ENCODE measurements at regions not wholly inside any gene's neighbourhood (a gene's known extent, or its start where the extent isn't known, plus 50 kb on each side); places are given as distances from the start of the nearest gene placed in this dataset.

DNA sequence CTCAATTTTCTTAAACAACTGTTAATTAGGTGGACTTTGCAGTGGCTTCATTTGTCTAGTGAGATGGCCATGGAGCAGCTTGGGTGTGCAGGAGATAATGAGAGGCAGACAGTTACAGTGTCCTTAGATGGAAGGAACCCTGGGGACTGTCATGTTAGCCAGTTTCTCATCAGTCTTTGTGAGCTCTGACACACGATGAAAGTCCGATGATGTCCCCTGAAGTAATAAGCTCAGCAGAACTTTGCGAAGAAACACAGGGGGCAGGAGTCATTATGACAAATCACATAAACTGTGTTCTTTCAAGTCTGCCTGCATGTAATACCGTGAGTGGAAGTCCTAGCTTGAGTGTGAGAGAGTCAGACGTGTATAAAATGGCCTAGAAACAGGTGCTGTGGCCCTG lies 201.8 kb downstream of the DRD1 start:
- TF ChIP-seq POLR2A (IDR thresholded peaks at IDR 0.05; ENCODE audit: extremely low read depth, insufficient read length), result no peak
- TF ChIP-seq, protein P1, sequence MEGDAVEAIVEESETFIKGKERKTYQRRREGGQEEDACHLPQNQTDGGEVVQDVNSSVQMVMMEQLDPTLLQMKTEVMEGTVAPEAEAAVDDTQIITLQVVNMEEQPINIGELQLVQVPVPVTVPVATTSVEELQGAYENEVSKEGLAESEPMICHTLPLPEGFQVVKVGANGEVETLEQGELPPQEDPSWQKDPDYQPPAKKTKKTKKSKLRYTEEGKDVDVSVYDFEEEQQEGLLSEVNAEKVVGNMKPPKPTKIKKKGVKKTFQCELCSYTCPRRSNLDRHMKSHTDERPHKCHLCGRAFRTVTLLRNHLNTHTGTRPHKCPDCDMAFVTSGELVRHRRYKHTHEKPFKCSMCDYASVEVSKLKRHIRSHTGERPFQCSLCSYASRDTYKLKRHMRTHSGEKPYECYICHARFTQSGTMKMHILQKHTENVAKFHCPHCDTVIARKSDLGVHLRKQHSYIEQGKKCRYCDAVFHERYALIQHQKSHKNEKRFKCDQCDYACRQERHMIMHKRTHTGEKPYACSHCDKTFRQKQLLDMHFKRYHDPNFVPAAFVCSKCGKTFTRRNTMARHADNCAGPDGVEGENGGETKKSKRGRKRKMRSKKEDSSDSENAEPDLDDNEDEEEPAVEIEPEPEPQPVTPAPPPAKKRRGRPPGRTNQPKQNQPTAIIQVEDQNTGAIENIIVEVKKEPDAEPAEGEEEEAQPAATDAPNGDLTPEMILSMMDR (IDR thresholded peaks at IDR 0.05; ENCODE audit: low read depth, low read length), result no peak

All from NB4 (cell line).